ENCODE measurements at regions not wholly inside any gene's neighbourhood (a gene's known extent, or its start where the extent isn't known, plus 50 kb on each side); places are given as distances from the start of the nearest gene placed in this dataset.
"Not testable (repeated sequence)": the region's sequence is repeated elsewhere in the genome, so short reads cannot be mapped to it uniquely, and the experiment has no call there.

DNA sequence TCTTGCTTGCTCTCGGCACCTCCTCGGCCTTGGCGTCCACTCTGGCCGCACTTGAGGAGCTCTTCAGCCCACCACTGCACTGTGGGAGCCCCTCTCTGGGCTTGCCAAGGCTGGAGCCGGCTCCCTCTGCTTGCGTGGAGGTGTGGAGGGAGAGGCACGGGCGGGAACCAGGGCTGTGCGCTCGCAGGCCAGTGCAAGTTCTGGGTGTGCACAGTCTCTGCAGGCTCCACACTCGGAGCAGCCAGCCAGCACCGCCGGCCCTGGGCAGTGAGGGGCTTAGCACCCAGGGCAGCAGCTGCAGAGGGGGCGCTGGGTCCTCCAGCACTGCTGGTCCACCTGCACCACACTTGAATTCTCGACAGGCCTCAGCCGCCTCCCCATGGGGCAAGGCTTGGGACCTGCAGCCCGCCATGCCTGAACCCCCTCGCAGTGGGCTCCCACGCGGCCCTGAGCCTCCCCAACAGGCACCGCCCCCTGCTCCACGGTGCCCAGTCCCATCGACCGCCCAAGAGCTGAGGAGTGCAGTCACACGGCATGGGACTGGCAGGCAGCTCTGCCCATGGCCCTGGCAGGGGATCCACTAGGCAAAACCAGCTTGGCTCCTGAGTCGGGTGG is 411.2 kb upstream of the CHAC2 start:
- DNase-seq: no peak

DNA sequence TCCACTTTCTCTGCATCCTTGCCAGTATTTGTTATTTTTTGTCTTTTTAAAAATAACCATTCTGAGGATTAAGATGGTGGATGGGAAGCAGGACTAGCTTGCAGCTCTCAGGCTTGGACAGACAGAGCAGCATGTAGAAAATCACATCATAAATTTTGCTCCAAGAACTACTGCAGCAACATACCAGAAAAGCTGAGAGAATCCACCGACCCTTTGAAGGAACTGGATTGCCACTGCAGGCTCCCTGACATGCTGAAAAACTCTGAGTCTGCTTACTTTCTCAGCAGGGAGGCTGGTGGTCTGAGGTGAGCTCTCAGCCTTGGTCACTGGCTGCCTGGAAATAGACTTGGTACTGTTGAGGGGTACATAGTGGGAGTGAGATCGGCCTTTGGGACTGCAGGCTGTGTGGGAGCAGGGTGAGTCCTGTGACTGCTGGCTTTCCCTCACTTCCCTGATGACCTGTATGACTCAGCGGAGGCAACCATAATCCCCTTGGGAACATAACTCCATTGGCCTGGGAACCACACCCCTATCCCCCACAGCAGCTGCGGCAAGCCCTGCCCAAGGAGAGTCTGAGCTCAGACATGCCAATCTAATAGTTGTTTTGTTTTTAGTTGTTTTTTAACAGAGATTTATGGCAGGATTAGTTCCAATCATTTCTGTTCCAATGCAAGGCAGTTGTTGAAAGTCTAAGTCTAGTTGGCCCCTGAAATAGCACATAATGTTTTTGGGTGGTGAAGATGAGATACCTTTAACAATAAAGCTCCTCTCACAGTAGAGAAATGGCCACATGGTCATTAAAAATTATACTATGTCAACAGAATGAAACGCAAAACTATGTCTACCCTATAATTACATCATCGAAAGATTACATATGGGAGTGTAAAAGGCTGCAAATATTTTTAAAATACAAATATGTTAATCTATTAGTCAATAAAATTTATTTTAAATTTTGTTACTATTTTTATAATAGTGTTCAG is 414.2 kb upstream of the CHAC2 start:
- no peak for DNase-seq

DNA sequence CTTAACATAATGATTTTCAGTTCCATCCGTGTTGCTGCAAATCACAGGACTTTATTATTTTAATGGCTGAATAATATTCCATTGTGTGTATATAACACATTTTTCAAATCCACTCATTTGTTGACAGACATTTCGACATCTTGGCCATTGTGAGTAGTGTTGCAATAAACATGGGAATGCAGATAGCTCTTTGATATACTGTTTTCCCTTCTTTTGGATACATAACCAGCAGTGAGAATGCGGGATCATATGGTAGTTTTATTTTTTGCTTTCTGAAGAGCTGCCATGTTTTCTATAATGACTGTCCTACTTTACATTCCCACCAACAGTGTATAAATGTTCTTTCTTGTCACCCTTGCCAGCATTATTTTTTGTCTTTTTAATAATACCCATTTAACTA is 420.3 kb upstream of the CHAC2 start:
- no peak for DNase-seq

DNA sequence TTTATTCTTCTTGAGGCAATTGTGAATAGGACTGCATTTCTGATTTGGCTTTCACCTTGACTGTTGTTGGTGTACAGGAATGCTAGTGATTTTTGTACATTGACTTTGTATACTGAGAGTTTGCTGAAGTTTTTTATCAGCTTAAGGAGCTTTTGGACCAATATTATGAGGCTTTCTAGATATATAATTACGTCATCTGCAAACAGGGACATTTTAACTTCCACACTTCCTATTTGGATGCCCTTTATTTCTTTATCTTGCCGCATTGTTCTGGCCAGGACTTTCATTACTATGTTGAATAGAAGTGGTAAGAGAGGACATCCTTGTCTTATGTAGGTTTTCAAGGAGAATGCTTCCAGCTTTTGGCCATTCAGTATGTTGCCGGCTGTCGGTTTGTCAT is 425.4 kb upstream of the CHAC2 start:
- no peak for DNase-seq

DNA sequence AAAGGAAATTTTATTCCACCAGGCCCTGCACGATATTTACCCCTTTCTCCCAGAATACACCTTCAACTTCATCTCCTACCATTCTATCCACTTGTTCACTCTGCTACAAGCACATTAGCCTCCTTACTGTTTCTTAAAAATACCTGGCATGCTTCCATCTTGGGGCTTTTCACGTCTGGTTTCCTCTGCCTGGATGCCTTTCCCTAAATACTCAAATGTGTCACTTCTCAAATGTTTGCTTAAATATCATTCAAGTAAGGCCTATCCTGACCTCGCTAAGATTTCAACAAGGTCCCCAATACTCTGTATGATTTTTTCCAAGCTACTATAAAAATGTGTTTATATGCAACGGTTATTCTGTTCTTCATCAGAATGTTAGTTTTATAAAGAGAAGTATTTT is 433.0 kb upstream of the CHAC2 start:
- no peak for DNase-seq

DNA sequence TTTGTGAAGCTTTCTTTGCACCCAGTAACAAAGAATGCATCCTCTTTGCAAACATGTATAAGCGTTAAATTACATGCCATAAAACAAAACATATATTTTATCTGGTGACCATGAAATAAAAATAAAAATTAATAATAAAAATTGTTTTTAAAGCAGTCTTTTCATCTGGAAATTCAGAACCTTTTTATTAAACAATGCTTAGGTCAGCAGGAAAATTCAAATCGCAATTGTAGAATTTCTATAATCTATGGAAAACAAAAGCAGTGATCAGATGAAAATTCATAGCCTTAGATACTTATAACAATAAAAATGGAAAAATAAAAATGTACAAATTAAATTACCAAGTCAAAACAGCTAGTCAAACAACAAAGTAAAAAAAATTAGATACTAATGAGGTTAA is 435.9 kb upstream of the CHAC2 start:
- DNase-seq: no peak

DNA sequence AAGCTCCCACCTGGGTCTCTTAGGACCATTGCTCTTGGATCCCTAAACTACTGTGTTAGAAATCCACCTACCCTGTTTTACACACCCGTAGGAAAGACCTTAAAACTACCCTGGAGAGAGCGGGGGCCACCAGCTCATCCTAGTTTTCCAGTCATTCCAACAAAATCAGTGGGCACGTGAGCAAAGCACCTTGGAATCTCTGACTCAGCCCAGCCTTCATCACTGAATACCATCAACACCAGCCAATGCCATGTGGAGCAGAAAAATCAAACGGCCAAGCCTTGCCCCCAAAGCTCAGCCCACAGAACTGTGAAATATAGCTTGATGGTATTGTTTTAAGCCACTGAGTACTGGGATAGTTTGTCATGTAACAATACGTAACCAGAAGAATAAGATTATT is 449.7 kb upstream of the CHAC2 start:
- DNase-seq: no peak

DNA sequence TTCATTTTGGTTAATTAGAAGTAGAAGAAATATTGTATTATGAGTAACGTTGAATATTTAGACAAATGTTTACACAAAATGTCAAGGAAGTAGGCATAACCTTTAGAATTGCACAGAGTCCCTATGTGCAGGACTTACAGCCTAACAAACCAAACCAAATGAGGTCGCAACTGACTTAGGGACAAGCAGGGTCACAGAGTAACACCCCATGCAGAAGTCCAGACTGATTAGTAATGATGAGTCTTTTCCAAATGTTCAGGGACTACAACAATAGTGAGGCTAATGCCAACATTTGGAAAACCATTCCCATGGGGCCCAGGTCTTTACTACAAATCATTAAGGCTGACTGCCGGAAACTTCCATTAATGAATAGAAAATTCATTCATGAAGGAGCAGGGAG is 452.5 kb upstream of the CHAC2 start:
- no peak for DNase-seq

DNA sequence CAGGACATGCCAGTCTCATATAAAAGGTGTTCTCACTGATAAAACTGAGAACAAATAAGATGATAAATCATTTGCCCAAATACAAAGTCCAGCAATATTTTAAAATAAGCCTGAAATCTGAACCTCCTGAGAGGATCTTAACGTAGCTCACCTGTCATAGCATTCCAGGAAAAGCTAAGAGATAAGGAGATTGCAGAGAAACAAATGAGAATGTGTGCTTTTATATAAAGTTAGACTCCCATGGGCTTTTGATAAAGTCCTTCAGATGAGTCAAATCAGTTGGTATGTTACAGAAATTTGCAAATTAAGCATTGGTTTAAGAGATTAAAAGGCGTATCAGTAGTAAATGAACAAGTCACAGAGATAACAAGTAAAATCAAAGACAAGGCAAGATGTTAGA is 452.9 kb upstream of the CHAC2 start:
- DNase-seq: no peak

DNA sequence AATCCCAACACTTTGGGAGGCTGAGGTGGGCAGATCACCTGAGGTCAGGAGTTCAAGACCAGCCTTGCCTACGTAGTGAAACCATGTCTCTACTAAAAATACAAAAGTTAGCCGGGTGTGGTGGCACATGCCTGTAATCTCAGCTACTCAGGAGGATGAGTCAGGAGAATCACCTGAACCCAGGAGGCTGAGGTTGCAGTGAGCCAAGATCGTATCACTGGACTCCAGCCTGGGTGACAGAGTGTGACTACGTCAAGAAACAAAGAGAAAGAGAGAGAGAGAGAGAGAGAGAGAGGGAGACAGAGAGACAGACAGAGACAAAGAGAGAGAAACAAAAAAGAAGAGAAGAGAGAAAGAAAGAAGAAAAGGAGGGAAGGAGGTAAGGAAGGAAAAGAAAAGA is 454.0 kb upstream of the CHAC2 start:
- not testable (repeated sequence) for DNase-seq

DNA sequence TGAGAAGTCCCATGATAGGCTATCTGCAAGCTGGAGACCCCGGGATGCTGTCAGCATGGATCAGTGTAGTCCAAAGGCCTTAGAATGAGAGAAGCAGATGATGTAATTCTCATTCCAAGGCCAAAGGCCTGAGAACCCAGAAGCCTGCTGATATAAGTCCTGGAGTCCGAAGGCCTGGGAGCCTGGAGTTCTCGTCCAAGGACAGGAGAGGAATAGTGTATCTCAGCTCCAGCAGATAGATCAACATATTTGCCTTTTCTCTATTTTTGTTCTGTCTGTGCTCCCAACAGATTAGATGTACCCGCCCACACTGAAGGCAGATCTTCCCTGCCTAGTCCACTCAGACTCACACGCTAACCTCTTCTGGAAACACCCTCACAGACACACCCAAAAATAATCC is 454.9 kb upstream of the CHAC2 start:
- DNase-seq: no peak

DNA sequence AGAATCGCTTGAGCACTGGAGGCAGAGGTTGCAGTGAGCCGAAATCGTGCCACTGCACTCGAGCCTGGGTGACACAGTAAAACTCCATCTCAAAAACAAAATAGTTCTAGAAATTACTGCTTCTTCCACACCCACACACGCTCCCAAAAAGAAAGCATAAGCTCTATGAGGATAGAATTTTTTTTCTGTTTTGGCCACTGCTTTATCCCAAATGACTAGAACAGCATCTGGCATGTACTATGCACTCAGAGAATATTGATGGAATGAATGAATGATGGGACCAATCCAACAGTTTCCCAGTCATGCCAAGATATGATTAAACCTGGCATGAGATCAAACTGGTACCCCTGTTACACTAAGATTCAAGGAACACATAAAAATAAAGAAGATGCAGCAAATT is 455.4 kb upstream of the CHAC2 start:
- DNase-seq: no peak

DNA sequence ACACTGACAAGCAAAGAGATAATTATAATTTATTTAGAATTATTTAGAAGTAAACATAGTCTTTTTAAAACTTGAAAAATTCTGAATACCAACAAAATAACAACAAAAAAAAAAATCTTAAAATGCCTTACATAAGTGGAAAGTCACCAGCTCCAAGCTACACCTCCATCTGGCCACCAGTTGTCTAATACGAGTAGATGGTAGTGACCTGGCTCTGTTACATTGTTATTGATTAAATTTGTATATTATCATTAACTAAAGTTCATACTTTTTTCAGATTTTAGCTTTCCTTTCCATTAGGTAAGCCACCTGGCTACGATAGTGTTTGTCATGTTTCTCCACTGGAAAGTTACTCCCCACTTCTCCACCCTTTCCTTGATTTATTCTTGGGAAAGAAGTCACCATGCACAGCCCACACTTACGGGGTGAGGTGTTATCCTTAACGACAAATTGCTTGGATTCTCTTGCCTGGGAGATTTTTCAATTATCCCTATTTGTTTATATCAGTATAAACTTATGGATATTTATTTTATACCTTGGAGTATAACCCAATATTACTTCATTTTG is 464.5 kb upstream of the CHAC2 start:
- DNase-seq: no peak

DNA sequence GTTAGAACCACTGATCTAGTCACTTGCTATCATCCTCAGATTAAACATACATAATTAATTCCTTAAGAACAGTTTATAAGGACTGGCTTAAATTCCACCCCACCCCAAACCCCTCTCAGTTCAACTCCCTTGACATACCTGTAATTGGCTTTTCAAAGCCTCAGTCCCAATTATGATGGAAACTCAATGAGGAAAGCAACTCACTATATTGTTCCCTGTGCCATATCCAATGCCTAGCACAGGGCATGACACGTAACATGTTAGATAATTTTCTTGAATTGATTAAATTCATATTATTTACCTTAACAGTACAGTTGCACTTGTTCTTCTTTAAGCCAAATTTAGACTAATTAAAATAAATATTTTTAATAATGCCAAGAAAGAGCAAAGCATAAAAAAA is 465.1 kb upstream of the CHAC2 start:
- DNase-seq: no peak

DNA sequence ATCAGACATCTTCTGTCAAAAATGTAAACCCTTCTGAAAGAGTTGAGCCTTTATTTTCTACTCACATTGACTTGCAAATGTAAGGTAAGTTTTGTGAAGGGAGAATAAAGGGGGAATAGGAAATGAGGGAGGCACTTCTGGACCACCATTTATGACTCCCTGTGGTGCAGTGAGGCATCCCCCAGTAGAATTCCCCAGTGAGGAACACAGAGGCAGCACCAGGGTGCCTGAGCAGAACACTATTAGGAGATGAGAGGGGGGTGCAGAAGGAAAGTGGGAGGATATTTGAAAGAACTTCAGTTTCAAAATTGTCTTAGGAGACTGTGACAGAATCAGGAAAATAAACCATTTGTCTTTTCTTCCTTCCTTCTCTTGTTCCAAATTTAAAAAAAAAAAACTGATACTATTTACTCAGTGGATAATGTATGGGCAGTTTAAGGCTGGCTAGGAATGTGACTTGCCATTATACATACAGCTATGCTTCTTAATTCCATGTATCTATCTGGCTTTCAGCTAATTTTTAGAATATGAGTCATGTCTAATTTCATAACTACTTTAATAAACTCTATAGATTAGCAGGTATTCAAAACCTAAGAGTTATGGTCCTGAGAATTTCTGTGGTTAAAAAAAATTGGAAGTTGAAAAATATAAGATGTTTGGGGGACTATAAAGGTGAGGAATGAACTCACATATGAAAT is 478.1 kb upstream of the CHAC2 start:
- no peak for DNase-seq

DNA sequence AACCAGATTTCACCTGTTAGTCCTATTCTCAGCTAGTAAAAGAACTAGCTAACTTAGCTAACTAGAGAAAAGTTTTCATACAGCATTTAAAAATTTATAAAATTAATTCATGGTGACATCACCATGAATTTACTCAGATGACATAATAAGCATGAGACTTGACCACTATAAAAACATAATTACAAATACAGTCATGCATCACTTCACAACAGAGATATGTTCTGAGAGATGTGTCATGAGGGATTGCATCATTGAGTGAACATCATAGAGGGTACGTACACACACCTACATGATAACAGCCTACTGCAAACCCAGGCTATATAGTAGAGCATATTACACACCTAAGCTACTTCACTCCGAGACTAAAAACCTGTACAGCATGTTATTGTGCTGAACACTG is 481.3 kb upstream of the CHAC2 start:
- no peak for DNase-seq

DNA sequence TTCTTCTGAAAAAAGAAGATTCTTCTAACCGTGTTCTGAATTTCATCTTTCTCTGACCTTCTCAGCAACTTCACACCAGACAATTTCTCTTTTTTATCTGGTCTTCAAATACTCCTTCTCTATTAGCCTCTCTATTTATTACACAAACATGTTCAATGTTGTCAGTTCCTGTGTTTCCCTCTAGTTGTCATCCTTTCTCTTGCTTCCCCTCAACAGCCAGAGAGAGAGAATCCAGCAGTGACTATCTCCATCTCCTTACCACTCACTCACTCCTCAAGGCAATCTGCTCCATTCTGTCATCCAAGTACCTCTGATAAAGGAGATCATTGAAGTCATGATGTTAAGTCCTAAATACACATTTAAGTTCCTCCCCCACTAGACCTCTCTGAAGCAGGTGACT is 491.9 kb upstream of the CHAC2 start:
- no peak for DNase-seq

DNA sequence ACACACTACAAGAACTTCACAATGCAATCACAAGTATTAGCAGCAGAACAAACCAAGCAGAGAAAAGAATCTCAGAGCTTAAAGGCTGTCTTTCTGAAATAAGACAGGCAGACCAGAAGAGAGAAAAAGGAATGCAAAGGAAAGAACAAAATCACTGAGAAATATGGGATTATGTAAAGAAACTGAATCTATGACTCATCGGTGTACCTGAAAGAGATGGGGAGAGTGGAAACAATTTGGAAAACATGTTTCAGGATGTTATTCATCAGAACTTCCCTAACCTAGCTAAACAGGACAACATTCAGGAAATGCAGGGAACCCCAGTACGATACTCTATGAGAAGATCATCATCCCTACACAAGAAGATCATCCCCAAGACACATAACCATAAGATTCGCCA is 499.0 kb upstream of the CHAC2 start:
- no peak for DNase-seq

DNA sequence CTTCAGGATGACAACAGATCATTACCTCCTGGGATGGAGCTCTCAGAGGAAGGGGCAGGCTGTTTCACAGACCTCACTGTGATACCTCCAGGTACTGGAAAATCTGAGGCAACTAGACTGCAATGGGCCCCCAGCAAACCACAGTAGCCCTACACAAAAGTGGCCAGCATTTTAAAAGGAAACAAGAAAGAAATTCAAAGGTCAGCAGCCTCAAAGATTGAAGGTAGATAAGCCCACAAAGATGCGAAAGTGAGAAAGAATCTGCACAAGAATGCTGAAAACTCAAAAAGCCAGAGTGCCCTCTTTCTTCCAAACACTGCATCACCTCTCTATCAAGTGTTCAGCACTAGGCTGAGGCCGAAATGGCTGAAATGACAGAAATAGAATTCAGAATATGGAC is 499.5 kb upstream of the CHAC2 start:
- DNase-seq: no peak

DNA sequence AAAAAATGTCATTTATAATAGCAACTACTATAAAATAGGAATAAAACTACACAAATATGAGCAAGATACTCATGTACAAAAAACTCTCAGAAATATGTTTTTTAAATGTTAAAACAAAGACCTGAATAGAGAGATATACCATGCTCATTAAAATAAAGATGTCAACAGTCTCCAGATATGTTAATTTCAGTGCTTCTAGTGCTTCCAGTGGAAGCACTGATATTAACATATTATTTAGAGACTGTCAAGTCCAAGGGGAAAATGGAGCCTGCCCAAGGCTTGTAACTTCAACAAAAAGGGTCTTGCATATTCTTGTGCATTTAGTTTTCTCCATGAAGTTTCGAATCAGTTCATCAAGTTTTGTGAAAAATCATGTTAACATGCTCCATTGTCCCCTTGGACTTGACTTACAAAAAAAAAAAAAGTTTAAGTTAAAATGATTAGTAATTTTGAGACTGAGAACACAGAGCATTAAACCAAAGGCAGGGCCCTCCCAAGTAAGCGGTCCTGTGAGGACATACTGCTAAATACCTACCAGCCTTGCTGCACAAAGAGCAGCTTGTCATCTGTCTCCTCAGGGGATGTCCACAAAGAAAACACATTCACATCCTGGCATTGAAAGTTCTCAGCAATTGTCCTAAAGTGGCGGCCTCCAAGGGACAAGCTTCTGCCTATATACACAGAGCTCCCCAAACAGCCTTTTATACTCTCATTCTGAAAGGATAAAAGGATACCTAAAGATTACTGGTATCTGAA is 501.9 kb upstream of the CHAC2 start:
- no peak for DNase-seq

DNA sequence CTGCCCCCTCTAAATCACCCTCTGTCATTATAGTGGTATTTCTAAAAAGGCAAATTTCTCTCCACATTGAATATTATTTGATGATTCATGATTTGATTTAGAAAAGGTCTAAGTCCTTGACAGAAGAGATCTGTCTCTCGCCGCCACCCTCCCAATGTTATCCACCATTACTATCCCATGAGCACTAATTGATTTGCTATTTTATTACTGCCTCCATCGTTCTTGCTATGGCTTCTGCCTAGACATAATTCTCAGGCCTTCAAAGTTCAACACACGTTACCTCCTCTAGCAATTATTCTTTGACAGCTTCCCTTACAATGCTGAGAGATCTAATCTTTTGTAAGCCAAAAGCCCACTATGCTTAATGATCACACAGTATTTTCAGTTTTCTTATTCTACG is 507.0 kb upstream of the CHAC2 start:
- DNase-seq: no peak

DNA sequence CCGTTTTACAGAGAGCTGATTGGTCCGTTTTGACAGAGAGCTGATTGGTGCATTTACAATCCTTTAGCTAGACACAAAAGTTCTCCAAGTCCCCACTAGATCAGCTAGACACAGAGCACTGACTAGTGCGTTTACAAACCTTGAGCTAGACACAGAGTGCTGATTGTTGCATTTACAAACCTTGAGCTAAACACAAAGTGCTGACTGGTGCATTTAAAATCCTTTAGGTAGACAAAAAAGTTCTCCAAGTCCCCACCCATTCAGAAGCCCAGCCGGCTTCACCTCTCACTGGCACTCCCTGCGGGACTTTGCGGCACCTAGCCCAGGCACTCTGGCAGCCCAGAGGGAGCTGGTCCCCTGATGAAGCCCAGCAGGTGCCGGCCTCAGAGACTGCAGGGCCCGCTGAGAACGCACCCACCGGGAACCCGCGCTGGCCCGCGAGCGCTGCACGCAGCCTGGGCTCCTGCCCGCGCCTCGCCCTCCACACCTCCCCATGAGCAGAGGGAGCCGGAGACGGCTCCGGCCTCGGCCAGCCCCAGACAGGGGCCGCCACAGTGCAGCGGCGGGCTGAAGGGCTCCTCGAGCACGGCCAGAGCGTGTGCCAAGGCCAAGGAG is 508.1 kb upstream of the CHAC2 start:
- DNase-seq: peak; percentile 5
